GM13976 (cell line): ENCODE measurements at regions not wholly inside any gene's neighbourhood (a gene's known extent, or its start where the extent isn't known, plus 50 kb on each side); places are given as distances from the start of the nearest gene placed in this dataset.

ENCODE experiments used
- DNase-seq: peaks from one replicate; pipeline ENCODE4 v3.0.0; 2012; ENCODE audit warnings: low spot score
- CTCF ChIP-seq: IDR thresholded peaks from 2 replicates; pipeline ENCODE4 v1.5.1; 2012; ENCODE audit warnings: borderline replicate concordance, mild to moderate bottlenecking; ENCODE audit not compliant: insufficient read depth; ENCODE audit errors: extremely low read depth, missing control alignments, control extremely low read depth
- in situ Hi-C: fragments of 300-500 bp; cut with MboI; formaldehyde crosslinking; loops from one replicate; pipeline ENCODE4 v1.12.0; 2022; ENCODE audit warnings: low sequenced_read_pairs, mixed read lengths, inconsistent platforms; ENCODE audit not compliant: unreplicated experiment

DNA sequence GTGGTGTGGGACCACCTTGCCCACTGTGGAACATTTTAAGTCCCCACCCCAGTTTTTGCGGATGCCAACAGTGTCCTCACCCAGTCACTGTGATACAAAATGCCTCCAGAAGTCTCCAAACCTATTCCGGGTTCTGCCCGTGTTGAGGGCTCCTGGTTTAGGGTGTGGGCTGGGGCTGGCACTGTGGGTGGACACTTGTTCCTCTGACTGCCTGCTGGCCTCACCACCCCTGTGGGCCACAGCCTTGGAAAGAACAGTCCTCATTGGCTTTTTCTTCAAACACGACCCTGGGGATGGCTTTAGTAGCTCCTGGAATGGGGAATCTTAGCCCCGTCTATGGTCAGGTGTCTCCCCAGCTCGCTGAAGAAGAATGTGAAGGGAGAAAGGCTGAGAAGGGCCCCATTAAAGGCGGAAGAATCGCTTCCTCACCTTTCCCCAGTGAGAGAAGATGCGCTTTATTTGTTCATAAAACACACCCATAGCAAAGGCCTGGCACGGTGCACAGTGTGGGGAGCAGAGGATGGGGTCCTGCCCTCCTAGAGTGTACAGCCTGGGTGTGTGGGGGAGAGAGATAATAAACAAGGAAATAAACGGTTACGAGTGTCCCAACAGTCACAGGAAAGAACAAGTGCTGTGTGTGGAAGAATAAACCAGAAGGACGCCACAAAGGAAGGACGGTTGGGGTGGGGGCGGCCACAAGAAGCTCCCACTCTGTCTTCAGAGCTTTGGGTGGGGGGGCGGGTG, 56.3 kb upstream of the SLC22A11 start:
- no peak for TF ChIP-seq CTCF
- no peak for DNase-seq
- in situ Hi-C loops = no loop called here

GRCh38 chr11:64500176-64501013, 55.3 kb upstream of the SLC22A11 start:
- in situ Hi-C loops = no loop called here
- no peak for TF ChIP-seq CTCF
- DNase-seq = no peak

GRCh38 chr11:64501500-64502427, 54.0 kb upstream of the SLC22A11 start:
- no peak for DNase-seq
- no peak for TF ChIP-seq CTCF
- in situ Hi-C loops = no loop called here

DNA sequence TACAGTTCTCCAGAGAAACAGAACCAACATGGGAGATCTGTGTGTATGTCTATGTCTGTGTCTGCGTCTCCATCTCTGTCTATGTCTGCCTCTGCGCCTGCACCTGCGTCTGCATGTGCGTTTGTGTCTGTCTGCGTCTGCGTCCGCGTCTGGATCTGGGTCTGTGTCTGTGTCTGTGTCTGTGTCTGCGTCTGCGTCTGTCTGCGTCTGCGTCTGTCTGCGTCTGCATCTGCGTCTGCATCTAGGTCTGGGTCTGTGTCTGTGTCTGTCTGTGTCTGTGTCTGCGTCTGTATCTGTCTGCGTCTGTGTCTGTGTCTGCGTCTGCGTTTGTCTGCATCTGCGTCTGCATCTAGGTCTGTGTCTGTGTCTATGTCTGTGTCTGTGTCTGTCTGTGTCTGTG, 53.1 kb upstream of the SLC22A11 start:
- in situ Hi-C loops = no loop called here
- no peak for TF ChIP-seq CTCF
- no peak for DNase-seq

DNA sequence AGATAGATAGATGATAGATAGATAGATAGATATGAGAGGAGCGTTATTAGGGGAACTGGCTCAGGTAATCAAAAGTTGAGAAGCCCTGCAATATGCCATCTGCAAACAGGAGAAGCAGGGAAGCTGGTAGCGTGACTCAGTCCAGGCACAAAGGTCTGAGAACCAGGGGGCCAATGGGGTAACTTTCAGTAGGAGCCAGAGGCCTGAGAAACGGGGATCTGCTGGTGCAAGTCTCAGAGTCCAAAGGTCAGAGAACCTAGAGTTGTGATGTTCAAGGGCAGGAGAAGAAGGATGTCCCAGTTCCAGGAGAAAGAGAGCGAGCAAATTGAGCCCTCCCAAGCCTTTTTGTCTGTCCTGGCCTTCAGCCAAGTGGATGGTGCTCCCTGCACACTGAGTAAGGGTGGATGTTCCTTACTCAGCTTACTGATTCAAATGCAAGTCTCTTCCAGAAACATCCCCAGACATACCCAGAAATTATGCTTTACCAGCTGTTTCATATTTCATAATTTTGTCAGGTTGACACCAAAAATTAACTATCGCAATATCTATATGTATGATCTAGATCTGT, 52.5 kb upstream of the SLC22A11 start:
- in situ Hi-C loops = no loop called here
- no peak for DNase-seq
- no peak for TF ChIP-seq CTCF

- in situ Hi-C loops = no loop called here
- DNase-seq = no peak
- no peak for TF ChIP-seq CTCF
Observed at GRCh38 chr11:64504999-64505398, 50.7 kb upstream of the SLC22A11 start.
